ENCODE measurements at regions not wholly inside any gene's neighbourhood (a gene's known extent, or its start where the extent isn't known, plus 50 kb on each side); places are given as distances from the start of the nearest gene placed in this dataset.

- Histone ChIP-seq H3K4me3 (ENCODE audit: insufficient read depth, low read depth, low read length) (no peak overlapping the region), H4K5ac (ENCODE audit: low read depth, low read length) (no peak overlapping the region), H2BK5ac (ENCODE audit: low read depth, low read length, poor library complexity, severe bottlenecking) (peak overlapping the region; percentile 46), H2BK15ac (ENCODE audit: low read depth, low read length) (no peak overlapping the region), H2AK9ac (replicated peaks; ENCODE audit: low read depth, low read length, poor library complexity) (no peak overlapping the region), H3K4ac (ENCODE audit: low read depth, low read length) (no peak overlapping the region), H3K18ac (ENCODE audit: low read depth, low read length) (no peak overlapping the region), H3K9ac (ENCODE audit: low read depth, low read length) (no peak overlapping the region), H3K56ac (ENCODE audit: extremely low read depth, insufficient read depth, low read length) (no peak overlapping the region), H3K23ac (ENCODE audit: low read depth, low read length) (no peak overlapping the region), H3K4me1 (ENCODE audit: control insufficient read depth, insufficient read depth, low read length) (peaks cover 4% of the 10 kb centered on the region; the same call in 1 of the 2 replicates), H3K9me3 (ENCODE audit: control insufficient read depth, insufficient read depth, low read length) (no peaks in the 10 kb centered on the region; the same call in 1 of the 2 replicates), H3K4me2 (ENCODE audit: low read depth, low read length) (no peak overlapping the region; the same call in 1 of the 2 replicates), H2AK5ac (ENCODE audit: low read depth, low read length) (no peak overlapping the region), H4K8ac (ENCODE audit: low read depth in 2 of 2, low read length in 2 of 2) (no peak overlapping the region), H3K27ac (ENCODE audit: insufficient read depth, low read length) (no peak overlapping the region), H3K14ac (replicated peaks; ENCODE audit: low read depth, low read length) (no peak overlapping the region), H4K20me1 (ENCODE audit: insufficient read depth, low read length) (no peaks in the 10 kb centered on the region), H2BK120ac (ENCODE audit: low read depth, low read length) (no peak overlapping the region), H3K36me3 (ENCODE audit: control insufficient read depth, insufficient read depth, low read length) (no peaks in the 10 kb centered on the region), H2BK20ac (ENCODE audit: low read depth, low read length) (no peak overlapping the region), H2AFZ (replicated peaks; ENCODE audit: low read length, poor library complexity) (no peak overlapping the region), H3K79me1 (ENCODE audit: low read depth in 1 of 2, low read length in 2 of 2) (no peaks in the 10 kb centered on the region), H3K9me1 (ENCODE audit: insufficient read depth, low read length) (no peaks in the 10 kb centered on the region), H4K91ac (ENCODE audit: insufficient read depth, low read depth, low read length) (no peak overlapping the region), H3K27me3 (ENCODE audit: control insufficient read depth, insufficient read depth, low read length) (no peaks in the 10 kb centered on the region)
- dilution Hi-C loops (cut with HindIII; ENCODE audit: low sequenced_read_pairs, unreplicated experiment) (no loop called here), intact Hi-C loops (cut with micrococcal nuclease) (no loop called here), in situ Hi-C loops (cut with MboI; ENCODE audit: low sequenced_read_pairs) (no loop called here)
- peak; percentile 50 for DNase-seq
- POLR2A ChIA-PET (ENCODE audit: unreplicated experiment) = no interaction called here
- WGBS, 2 experiments (ENCODE audit: extremely low coverage in 2 of 2, insufficient read length in 1 of 2) = no CpG with 5 or more reads among the region's 1 CpG
- TF ChIP-seq RCOR1 (IDR thresholded peaks at IDR 0.05; ENCODE audit: insufficient replicate concordance, low read length) (no peak), BHLHE40 (IDR thresholded peaks at IDR 0.05; ENCODE audit: low read depth, low read length) (no peak), MAFK (IDR thresholded peaks at IDR 0.05; ENCODE audit: low read depth, low read length) (no peak), ELK1 (IDR thresholded peaks at IDR 0.05; ENCODE audit: borderline replicate concordance, low read depth, low read length) (no peak), FOS (IDR thresholded peaks at IDR 0.05; ENCODE audit: low read depth, low read length) (no peak), MAZ (IDR thresholded peaks at IDR 0.05; ENCODE audit: borderline replicate concordance, low read depth, low read length) (no peak), CHD1 (IDR thresholded peaks at IDR 0.05; ENCODE audit: low read depth, low read length) (no peak), RFX5 (IDR thresholded peaks at IDR 0.05; ENCODE audit: low read depth, low read length) (no peak), USF2 (IDR thresholded peaks at IDR 0.05; ENCODE audit: low read depth, low read length) (no peak), NFE2L2 (IDR thresholded peaks at IDR 0.05; ENCODE audit: low read depth, low read length) (no peak), RAD21 (IDR thresholded peaks at IDR 0.05; ENCODE audit: low read length) (no peak)
- TF ChIP-seq, protein P1, sequence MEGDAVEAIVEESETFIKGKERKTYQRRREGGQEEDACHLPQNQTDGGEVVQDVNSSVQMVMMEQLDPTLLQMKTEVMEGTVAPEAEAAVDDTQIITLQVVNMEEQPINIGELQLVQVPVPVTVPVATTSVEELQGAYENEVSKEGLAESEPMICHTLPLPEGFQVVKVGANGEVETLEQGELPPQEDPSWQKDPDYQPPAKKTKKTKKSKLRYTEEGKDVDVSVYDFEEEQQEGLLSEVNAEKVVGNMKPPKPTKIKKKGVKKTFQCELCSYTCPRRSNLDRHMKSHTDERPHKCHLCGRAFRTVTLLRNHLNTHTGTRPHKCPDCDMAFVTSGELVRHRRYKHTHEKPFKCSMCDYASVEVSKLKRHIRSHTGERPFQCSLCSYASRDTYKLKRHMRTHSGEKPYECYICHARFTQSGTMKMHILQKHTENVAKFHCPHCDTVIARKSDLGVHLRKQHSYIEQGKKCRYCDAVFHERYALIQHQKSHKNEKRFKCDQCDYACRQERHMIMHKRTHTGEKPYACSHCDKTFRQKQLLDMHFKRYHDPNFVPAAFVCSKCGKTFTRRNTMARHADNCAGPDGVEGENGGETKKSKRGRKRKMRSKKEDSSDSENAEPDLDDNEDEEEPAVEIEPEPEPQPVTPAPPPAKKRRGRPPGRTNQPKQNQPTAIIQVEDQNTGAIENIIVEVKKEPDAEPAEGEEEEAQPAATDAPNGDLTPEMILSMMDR (conservative IDR thresholded peaks at IDR 0.05; ENCODE audit: low read depth, low read length) = no peak
- CTCF ChIA-PET = no interaction called here
- peak; percentile 80 for ATAC-seq (ENCODE audit: low read depth)
- BruUV-seq (replicated peaks) = no TSS peak
Measured at GRCh38 chr12:58712976-58713375, 207.3 kb downstream of the LRIG3 start.
